ENCODE measurements at regions not wholly inside any gene's neighbourhood (a gene's known extent, or its start where the extent isn't known, plus 50 kb on each side); places are given as distances from the start of the nearest gene placed in this dataset.

DNA sequence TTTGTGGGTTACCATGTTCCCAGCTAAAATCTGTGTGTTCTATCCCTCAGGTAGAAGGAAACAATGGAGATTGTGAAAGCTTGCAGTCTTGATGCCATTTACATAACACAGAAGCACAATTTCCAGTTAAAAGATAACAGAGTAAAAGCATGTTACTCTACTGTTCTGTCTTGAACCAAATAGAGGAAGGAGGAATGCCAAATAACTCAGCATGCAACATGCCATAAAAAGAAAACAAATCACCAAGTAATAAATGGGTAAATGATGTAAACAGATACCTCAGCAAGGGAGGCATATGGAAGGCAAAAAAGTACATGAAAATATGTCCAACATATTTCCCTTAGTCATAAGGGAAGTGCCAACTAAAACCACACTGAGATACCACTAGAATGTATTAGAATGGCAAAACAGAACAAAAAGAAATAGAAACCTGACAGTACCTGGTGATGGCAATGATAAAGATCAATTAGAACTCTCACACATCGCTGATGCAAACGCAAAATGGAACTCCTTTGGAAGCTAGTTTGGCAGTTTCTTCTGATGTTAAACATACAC lies 502.6 kb upstream of the HS3ST1 start:
- TF ChIP-seq, protein P1, sequence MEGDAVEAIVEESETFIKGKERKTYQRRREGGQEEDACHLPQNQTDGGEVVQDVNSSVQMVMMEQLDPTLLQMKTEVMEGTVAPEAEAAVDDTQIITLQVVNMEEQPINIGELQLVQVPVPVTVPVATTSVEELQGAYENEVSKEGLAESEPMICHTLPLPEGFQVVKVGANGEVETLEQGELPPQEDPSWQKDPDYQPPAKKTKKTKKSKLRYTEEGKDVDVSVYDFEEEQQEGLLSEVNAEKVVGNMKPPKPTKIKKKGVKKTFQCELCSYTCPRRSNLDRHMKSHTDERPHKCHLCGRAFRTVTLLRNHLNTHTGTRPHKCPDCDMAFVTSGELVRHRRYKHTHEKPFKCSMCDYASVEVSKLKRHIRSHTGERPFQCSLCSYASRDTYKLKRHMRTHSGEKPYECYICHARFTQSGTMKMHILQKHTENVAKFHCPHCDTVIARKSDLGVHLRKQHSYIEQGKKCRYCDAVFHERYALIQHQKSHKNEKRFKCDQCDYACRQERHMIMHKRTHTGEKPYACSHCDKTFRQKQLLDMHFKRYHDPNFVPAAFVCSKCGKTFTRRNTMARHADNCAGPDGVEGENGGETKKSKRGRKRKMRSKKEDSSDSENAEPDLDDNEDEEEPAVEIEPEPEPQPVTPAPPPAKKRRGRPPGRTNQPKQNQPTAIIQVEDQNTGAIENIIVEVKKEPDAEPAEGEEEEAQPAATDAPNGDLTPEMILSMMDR (IDR thresholded peaks at IDR 0.05; ENCODE audit: low read depth, low read length): no peak
- no peak for TF ChIP-seq EZH2phosphoT487 (IDR thresholded peaks at IDR 0.05; ENCODE audit: low read depth)
